Heart left ventricle (tissue), 13 donors: ENCODE measurements at regions not wholly inside any gene's neighbourhood (a gene's known extent, or its start where the extent isn't known, plus 50 kb on each side); places are given as distances from the start of the nearest gene placed in this dataset.

Experiments
- CTCF ChIP-seq, 12 donors: fragments of 200-600 bp; sonication (generic) in 4 of 12; IDR thresholded peaks; one replicate each; pipeline versions ENCODE4 v1.5.0 to v1.8.0; 2018 to 2022; ENCODE audit warnings: antibody characterized with exemption in 12 of 12, mild to moderate bottlenecking in 5 of 12
- POLR2A ChIP-seq, 2 donors: fragments of 450-650 bp; IDR thresholded peaks; one replicate each; pipeline ENCODE4 v1.6.1; 2017; ENCODE audit warnings: antibody characterized with exemption in 2 of 2, mild to moderate bottlenecking in 2 of 2, moderate library complexity in 2 of 2
- donor health status: ischemic (EF 13 %, LVEDD 7.1; RV severe dilation, severe dysfunction).
- donor health status: DM: no; HTN: yes; CAD: no.
- donor health status: DM: no; HTN: no; CAD: no.
- donor health status: ischemic (EF 25% LVEDD 6.9; RV normal size, moderate dysfunction).
- donor health status: ischemic (EF 25% LVEDD 5.7; RV mildly dilated, moderate dysfunction).
- donor health status: ischemic (EF 35%, LVEDD 5.7; RV mildly dilated, moderate dysfunction).
- donor health status: nonischemic (EF 11% LVEDD 7.7; RV severe dilation, severe dysfunction).
- donor health status: DM: yes; HTN: yes; CAD: no.
- donor health status: PGD.
- donor health status: ischemic (EF 29% LVEDD 5.4; RV normal size, mild dysfunction).
- donor health status: nonischemic (EF 23%, LVEDD 6.1; RV moderate dilation, normal function).

- no peak for TF ChIP-seq CTCF (IDR thresholded peaks at IDR 0.05)
- no peak for TF ChIP-seq POLR2A (IDR thresholded peaks at IDR 0.05)
Observed at GRCh38 chr12:5114436-5114835, 70.8 kb downstream of the KCNA5 start.
